Mesothelial cell of epicardium (in vitro differentiated cells): ENCODE measurements at regions not wholly inside any gene's neighbourhood (a gene's known extent, or its start where the extent isn't known, plus 50 kb on each side); places are given as distances from the start of the nearest gene placed in this dataset.

ENCODE experiments used
- DNase-seq, 2 experiments: peaks; one replicate each; pipeline ENCODE4 v3.0.0; 2021; ENCODE audit warnings: low spot score in 2 of 2; ENCODE audit not compliant: unreplicated experiment in 2 of 2
- H3K27ac Mint-ChIP-seq: 2 replicates; pipeline ENCODE4 v1.8.0; 2021; ENCODE audit warnings: mixed read lengths
- H3K27me3 Mint-ChIP-seq: 2 replicates; pipeline ENCODE4 v1.8.0; 2021; ENCODE audit warnings: low read depth, mixed read lengths
- H3K36me3 Mint-ChIP-seq: 2 replicates; pipeline ENCODE4 v1.8.0; 2021; ENCODE audit warnings: mixed read lengths
- H3K4me1 Mint-ChIP-seq: 2 replicates; pipeline ENCODE4 v1.8.0; 2021; ENCODE audit warnings: mixed read lengths
- H3K4me3 Mint-ChIP-seq: 2 replicates; pipeline ENCODE4 v1.8.0; 2021; ENCODE audit warnings: mild to moderate bottlenecking, moderate library complexity, mixed read lengths
- H3K9me3 Mint-ChIP-seq: 2 replicates; pipeline ENCODE4 v1.8.0; 2021; ENCODE audit warnings: mixed read lengths
- TF ChIP-seq, protein P1 (sequence below): fragments of 200-600 bp; sonication (generic); IDR thresholded peaks from one replicate; pipeline ENCODE4 v1.5.0; 2021; ENCODE audit warnings: antibody characterized with exemption; ENCODE audit not compliant: unreplicated experiment

GRCh38 chr7:52854681-52855080 is 180.8 kb upstream of the POM121L12 start:
- Mint-ChIP-seq H3K4me1 (peaks cover 9% of the 10 kb centered on the region), H3K36me3 (no peaks in the 10 kb centered on the region), H3K4me3 (no peak overlapping the region), H3K27ac (no peak overlapping the region), H3K27me3 (no peaks in the 10 kb centered on the region), H3K9me3 (peaks cover 1% of the 10 kb centered on the region)
- TF ChIP-seq, protein P1, sequence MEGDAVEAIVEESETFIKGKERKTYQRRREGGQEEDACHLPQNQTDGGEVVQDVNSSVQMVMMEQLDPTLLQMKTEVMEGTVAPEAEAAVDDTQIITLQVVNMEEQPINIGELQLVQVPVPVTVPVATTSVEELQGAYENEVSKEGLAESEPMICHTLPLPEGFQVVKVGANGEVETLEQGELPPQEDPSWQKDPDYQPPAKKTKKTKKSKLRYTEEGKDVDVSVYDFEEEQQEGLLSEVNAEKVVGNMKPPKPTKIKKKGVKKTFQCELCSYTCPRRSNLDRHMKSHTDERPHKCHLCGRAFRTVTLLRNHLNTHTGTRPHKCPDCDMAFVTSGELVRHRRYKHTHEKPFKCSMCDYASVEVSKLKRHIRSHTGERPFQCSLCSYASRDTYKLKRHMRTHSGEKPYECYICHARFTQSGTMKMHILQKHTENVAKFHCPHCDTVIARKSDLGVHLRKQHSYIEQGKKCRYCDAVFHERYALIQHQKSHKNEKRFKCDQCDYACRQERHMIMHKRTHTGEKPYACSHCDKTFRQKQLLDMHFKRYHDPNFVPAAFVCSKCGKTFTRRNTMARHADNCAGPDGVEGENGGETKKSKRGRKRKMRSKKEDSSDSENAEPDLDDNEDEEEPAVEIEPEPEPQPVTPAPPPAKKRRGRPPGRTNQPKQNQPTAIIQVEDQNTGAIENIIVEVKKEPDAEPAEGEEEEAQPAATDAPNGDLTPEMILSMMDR: no peak
- DNase-seq: no peak

- Mint-ChIP-seq H3K9me3 (peaks cover 19% of the 10 kb centered on the region), H3K4me3 (no peak overlapping the region), H3K27me3 (no peaks in the 10 kb centered on the region), H3K27ac (no peak overlapping the region), H3K36me3 (no peaks in the 10 kb centered on the region), H3K4me1 (peaks cover 6% of the 10 kb centered on the region)
- no peak for DNase-seq
- TF ChIP-seq, protein P1: no peak
These were observed 183.9 kb upstream of the POM121L12 start for GRCh38 chr7:52851547-52851946.

GRCh38 chr7:52843436-52843835 is 192.0 kb upstream of the POM121L12 start:
- DNase-seq: no peak
- Mint-ChIP-seq H3K36me3 (no peaks in the 10 kb centered on the region), H3K27ac (no peak overlapping the region), H3K27me3 (no peaks in the 10 kb centered on the region), H3K4me1 (peaks cover 14% of the 10 kb centered on the region), H3K4me3 (no peak overlapping the region), H3K9me3 (peaks cover 7% of the 10 kb centered on the region)
- TF ChIP-seq, protein P1: no peak

DNA sequence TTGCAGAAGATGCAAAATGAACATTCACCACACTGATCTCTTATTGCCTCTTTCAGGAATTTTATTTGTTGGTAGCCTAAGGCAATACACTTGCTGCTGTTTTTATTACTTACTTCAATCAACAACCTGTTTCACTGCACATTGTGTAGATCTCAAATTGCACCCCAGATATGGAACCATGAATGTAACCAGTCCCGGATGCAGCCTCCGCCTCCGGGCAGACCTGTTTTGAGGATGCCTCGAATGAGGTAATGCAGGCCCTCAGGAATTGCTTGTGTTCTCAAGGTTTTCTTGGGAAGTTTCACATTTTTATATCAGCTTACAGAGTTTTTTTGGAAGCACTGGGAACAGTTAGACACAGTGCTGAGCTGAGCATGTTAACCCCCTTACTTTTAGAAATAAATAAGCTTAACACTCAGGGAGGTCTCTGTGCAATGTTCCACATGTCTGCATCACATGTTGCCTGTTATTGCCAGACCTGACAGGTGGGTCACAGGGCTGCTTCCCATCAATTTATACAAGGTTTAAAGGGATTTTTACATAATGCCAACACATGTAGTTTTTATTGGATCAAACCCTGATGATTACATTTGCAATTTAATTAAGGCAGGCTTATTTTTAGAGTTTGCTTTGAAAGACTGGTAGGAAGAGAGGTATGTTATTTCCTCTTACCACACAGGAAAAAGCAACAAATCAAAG is 193.1 kb upstream of the POM121L12 start:
- H3K4me1 Mint-ChIP-seq: peaks cover 14% of the 10 kb centered on the region
- H3K4me3 Mint-ChIP-seq: no peak overlapping the region
- no peak overlapping the region for H3K27ac Mint-ChIP-seq
- no peaks in the 10 kb centered on the region for H3K36me3 Mint-ChIP-seq
- peaks cover 4% of the 10 kb centered on the region for H3K9me3 Mint-ChIP-seq
- TF ChIP-seq, protein P1: no peak
- no peaks in the 10 kb centered on the region for H3K27me3 Mint-ChIP-seq
- DNase-seq: no peak

- TF ChIP-seq, protein P1: no peak
- peak overlapping the region; percentile 71 for H3K27ac Mint-ChIP-seq
These were observed 196.4 kb upstream of the POM121L12 start for GRCh38 chr7:52838981-52839411.

More at GRCh38 chr7:52838981-52839411, 196.4 kb upstream of the POM121L12 start:
- Mint-ChIP-seq H3K4me1 (peaks cover 14% of the 10 kb centered on the region), H3K4me3 (no peak overlapping the region), H3K27me3 (peaks cover 5% of the 10 kb centered on the region), H3K9me3 (no peaks in the 10 kb centered on the region), H3K36me3 (no peaks in the 10 kb centered on the region)
- no peak for DNase-seq
